COLO668 (cell line): ENCODE measurements at regions not wholly inside any gene's neighbourhood (a gene's known extent, or its start where the extent isn't known, plus 50 kb on each side); places are given as distances from the start of the nearest gene placed in this dataset.

Experiments used
- DNase-seq: peaks from one replicate; lab custom pipeline; 2025; ENCODE audit not compliant: unreplicated experiment; lab: John Stamatoyannopoulos, UW

GRCh38 chr15:39432912-39433348 lies 147.9 kb upstream of the THBS1 start:
- no peak for DNase-seq

GRCh38 chr15:39433376-39433775 lies 147.5 kb upstream of the THBS1 start:
- no peak for DNase-seq

GRCh38 chr15:39434163-39434562 lies 146.7 kb upstream of the THBS1 start:
- DNase-seq: no peak

- DNase-seq: no peak
Measured at GRCh38 chr15:39434751-39435238, 146.1 kb upstream of the THBS1 start.

- no peak for DNase-seq
Measured at GRCh38 chr15:39435244-39435643, 145.6 kb upstream of the THBS1 start.

- DNase-seq: no peak
Measured at GRCh38 chr15:39438260-39438659, 142.6 kb upstream of the THBS1 start.

- peak; percentile 20 for DNase-seq
Measured at GRCh38 chr15:39438799-39439592, 141.9 kb upstream of the THBS1 start.

- DNase-seq: no peak
Measured at GRCh38 chr15:39442898-39443297, 138.0 kb upstream of the THBS1 start.

GRCh38 chr15:39443659-39444219 lies 137.1 kb upstream of the THBS1 start:
- no peak for DNase-seq

GRCh38 chr15:39444735-39445470 lies 136.0 kb upstream of the THBS1 start:
- no peak for DNase-seq

- DNase-seq: no peak
Measured at GRCh38 chr15:39445931-39446330, 134.9 kb upstream of the THBS1 start.

- DNase-seq: no peak
Measured at GRCh38 chr15:39447346-39447745, 133.5 kb upstream of the THBS1 start.

GRCh38 chr15:39447881-39448280 lies 133.0 kb upstream of the THBS1 start:
- no peak for DNase-seq

- DNase-seq: peak; percentile 33
Measured at GRCh38 chr15:39448409-39448808, 132.5 kb upstream of the THBS1 start.

GRCh38 chr15:39451121-39451688 lies 129.7 kb upstream of the THBS1 start:
- no peak for DNase-seq

GRCh38 chr15:39451871-39452270 lies 129.0 kb upstream of the THBS1 start:
- no peak for DNase-seq

GRCh38 chr15:39453620-39454019 lies 127.3 kb upstream of the THBS1 start:
- no peak for DNase-seq

GRCh38 chr15:39454189-39454986 lies 126.5 kb upstream of the THBS1 start:
- DNase-seq: no peak

GRCh38 chr15:39455471-39455991 lies 125.3 kb upstream of the THBS1 start:
- peak; percentile 66 for DNase-seq

GRCh38 chr15:39456159-39456558 lies 124.7 kb upstream of the THBS1 start:
- no peak for DNase-seq
